HK-2 (cell line): ENCODE measurements at regions not wholly inside any gene's neighbourhood (a gene's known extent, or its start where the extent isn't known, plus 50 kb on each side); places are given as distances from the start of the nearest gene placed in this dataset.

Experiments
- DNase-seq: peaks from one replicate; pipeline ENCODE4 v3.0.0-alpha.2; 2018; ENCODE audit not compliant: unreplicated experiment

GRCh38 chr15:88403351-88403791 lies 63.8 kb downstream of the MRPL46 start:
- no peak for DNase-seq

GRCh38 chr15:88401996-88402656 lies 65.1 kb downstream of the MRPL46 start:
- DNase-seq, result no peak

- no peak for DNase-seq
These were observed 65.8 kb downstream of the MRPL46 start for GRCh38 chr15:88401251-88401995.

- no peak for DNase-seq
These were observed 66.5 kb downstream of the MRPL46 start for GRCh38 chr15:88400591-88401250.

GRCh38 chr15:88400084-88400483 lies 67.1 kb downstream of the MRPL46 start:
- DNase-seq, result no peak

GRCh38 chr15:88399021-88399685 lies 68.0 kb downstream of the MRPL46 start:
- no peak for DNase-seq

- DNase-seq, result no peak
These were observed 69.2 kb downstream of the MRPL46 start for GRCh38 chr15:88398011-88398410.

GRCh38 chr15:88397506-88397905 lies 69.7 kb downstream of the MRPL46 start:
- no peak for DNase-seq

GRCh38 chr15:88395872-88396781 lies 71.1 kb downstream of the MRPL46 start:
- DNase-seq, result no peak

GRCh38 chr15:88395241-88395640 lies 71.9 kb downstream of the MRPL46 start:
- no peak for DNase-seq

- no peak for DNase-seq
These were observed 72.5 kb downstream of the MRPL46 start for GRCh38 chr15:88394553-88395145.

GRCh38 chr15:88393719-88394519 lies 73.3 kb downstream of the MRPL46 start:
- no peak for DNase-seq

- DNase-seq, result no peak
These were observed 75.5 kb downstream of the MRPL46 start for GRCh38 chr15:88391700-88392099.

GRCh38 chr15:88391006-88391405 lies 76.2 kb downstream of the MRPL46 start:
- DNase-seq, result no peak

- DNase-seq, result no peak
These were observed 76.9 kb downstream of the MRPL46 start for GRCh38 chr15:88390164-88390901.

GRCh38 chr15:88389120-88389519 lies 78.1 kb downstream of the MRPL46 start:
- DNase-seq, result no peak

- peak; percentile 45 for DNase-seq
These were observed 78.5 kb downstream of the MRPL46 start for GRCh38 chr15:88388686-88389085.

- DNase-seq, result no peak
These were observed 82.0 kb downstream of the MRPL46 start for GRCh38 chr15:88385078-88385700.

GRCh38 chr15:88383354-88383753 lies 83.8 kb downstream of the MRPL46 start:
- no peak for DNase-seq
